Motor neuron (in vitro differentiated cells): ENCODE measurements at regions not wholly inside any gene's neighbourhood (a gene's known extent, or its start where the extent isn't known, plus 50 kb on each side); places are given as distances from the start of the nearest gene placed in this dataset.

Source experiments
- ATAC-seq, 8 experiments: fragments of 200-7000 bp; cut with Tn5 transposase; replicated peaks in 6 of 8; 2 replicates each; pipeline ENCODE4 v1.8.0; 2021; ENCODE audit warnings: mild to moderate bottlenecking in 8 of 8, moderate library complexity in 8 of 8
- H3K27ac ChIP-seq, 2 donors: fragments of 250-450 bp; sonication (Bioruptor Pico); 2 replicates each; pipeline ENCODE4 v1.9.0; 2021; ENCODE audit warnings: antibody characterized with exemption in 2 of 2, mild to moderate bottlenecking in 2 of 2, moderate library complexity in 1 of 2
- H3K4me1 ChIP-seq, 2 donors: fragments of 250-450 bp; sonication (Bioruptor Pico); replicated peaks in 1 of 2; 2 replicates each; pipeline ENCODE4 v1.6.1; 2021; ENCODE audit warnings: antibody characterized with exemption in 2 of 2, mild to moderate bottlenecking in 2 of 2, moderate library complexity in 1 of 2
- H3K4me3 ChIP-seq, 5 donors: fragments of 250-450 bp; sonication (Bioruptor Pico); 2 replicates each; pipeline ENCODE4 v1.9.0; 2021; ENCODE audit warnings: antibody characterized with exemption in 5 of 5, mild to moderate bottlenecking in 5 of 5, moderate library complexity in 4 of 5
- WGBS, 10 experiments: fragments of 450-650 bp; shearing (Covaris generic); methylation state at CpG; one replicate each; pipeline ENCODE4 v1.0.0; 2022; 5-methylcytosine and 5-hydroxymethylcytosine counted together
- in situ Hi-C, 9 experiments: fragments of 400-800 bp; cut with MboI; loops; one replicate each; pipeline ENCODE4 v1.15.0; 2021; ENCODE audit warnings: low sequenced_read_pairs in 9 of 9, low pct_unique_long_range_greater_than_20kb in 2 of 9; ENCODE audit not compliant: unreplicated experiment in 9 of 9

DNA sequence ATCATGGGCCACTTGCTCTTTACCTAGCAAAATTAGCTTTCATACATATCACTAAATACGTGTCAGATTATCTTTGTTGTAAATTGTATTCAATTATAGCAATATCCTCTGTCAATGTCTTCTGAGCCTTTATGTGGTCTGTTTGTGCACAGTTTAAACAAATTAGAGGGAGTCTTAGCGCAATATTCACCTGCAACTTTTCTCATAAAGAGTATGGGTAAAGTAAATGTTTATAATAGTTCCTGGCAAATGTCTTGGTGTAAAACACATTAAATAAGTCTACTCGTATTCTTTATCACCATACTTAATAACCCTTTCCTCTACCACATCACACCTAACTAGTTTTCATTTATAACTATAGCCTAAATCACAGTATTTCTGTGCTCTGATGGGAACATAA is 169.0 kb downstream of the PCSK1 start:
- 73 to 100% (median 89%) methylated on average over 2 to 3 of the region's 3 CpGs; no CpG with 5 or more reads in 2 of the 10 experiments for WGBS, 10 experiments
- H3K4me3 ChIP-seq: no peak overlapping the region
- no peaks in the 10 kb centered on the region for H3K4me1 ChIP-seq
- in situ Hi-C loops: no loop called here
- no peak for ATAC-seq
- no peak overlapping the region for H3K27ac ChIP-seq

DNA sequence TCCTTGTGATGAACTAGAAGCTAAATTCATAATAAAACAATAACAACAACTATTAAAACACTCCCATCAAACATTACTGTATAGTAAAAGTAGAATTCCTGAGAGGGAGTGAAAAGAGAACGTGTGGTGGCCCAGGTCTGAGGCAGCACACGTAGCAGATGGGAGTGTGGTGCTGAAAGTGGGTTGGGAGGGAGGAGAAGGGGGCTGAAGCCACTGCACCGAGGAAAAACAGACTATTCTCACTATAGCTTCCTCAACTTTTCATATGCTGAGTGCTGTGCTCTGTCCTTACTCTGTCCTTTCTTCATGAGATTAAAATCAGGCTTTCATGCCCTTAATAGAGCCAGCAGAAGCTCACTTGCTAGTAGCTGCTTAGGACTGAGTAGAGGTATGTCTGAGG is 170.9 kb downstream of the PCSK1 start:
- Histone ChIP-seq H3K4me3 (no peak overlapping the region), H3K27ac (no peak overlapping the region), H3K4me1 (peaks cover 3 to 5% of the 10 kb centered on the region in 2 donors)
- 0 to 63% (median 38%) methylated on average over 1 to 3 of the region's 3 CpGs; no CpG with 5 or more reads in 3 of the 10 experiments for WGBS, 10 experiments
- ATAC-seq: no peak
- in situ Hi-C loops: no loop called here

DNA sequence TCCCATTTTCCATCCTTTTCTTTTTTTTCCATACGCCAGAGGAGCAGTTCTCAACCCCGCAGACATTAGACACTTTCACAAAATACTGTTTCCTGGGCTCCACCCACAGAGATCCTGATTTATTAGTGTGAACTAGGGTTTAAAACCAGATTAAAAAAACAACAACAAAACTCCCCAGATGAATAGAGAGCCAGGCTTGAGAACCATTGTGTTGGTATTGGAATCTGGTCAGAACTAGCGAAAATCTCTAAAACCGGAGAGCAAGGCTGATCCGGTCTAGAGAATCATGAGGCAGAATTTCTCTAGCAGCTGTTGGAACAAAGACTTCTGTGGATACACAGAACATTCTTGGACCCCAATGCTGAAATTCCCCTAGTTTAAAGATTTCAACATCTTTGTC is 173.0 kb downstream of the PCSK1 start:
- peaks cover 3 to 8% of the 10 kb centered on the region in 2 donors for H3K4me1 ChIP-seq
- WGBS, 10 experiments: 76 to 100% (median 100%) methylated on average over 1 to 5 of the region's 5 CpGs
- peak in 2 of 8 experiments; percentile 35 to 50 for ATAC-seq
- H3K4me3 ChIP-seq: no peak overlapping the region
- in situ Hi-C loops: no loop called here
- H3K27ac ChIP-seq: no peak overlapping the region

DNA sequence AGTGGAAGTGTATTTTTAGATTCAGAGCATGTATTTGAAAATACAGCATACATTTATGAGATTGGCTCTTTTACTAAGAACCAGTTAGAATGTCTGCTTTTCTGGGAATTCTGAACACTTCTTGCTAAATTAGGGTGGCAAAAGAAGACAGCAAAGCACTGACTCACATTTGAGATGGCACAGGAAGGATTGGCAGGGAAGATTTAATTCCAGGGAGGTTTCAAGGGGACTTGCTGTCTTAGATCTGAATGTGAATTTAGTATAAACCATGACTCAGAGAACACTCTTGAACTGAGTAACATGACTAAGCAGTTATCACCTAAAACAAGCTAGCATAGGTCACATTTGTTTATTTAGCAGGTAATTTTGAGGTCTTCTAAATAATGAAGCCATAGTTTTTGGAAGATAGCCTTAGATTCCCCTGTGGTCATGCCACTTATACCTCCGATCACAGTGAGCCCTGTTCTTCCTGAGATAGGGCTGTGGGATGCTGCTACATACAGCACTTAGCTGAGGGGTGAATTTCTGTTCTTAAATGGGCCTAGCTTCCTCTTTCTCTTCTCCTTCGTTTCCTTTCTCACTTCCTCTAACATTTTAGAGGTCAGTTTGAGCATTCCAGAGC is 173.8 kb downstream of the PCSK1 start:
- in situ Hi-C loops: no loop called here
- 0 to 100% (median 63%) methylated on average over 1 to 2 of the region's 2 CpGs for WGBS, 10 experiments
- peaks cover 3 to 8% of the 10 kb centered on the region in 2 donors for H3K4me1 ChIP-seq
- H3K4me3 ChIP-seq: no peak overlapping the region
- peak in 2 of 8 experiments; percentile 15 to 32 for ATAC-seq
- H3K27ac ChIP-seq: no peak overlapping the region

DNA sequence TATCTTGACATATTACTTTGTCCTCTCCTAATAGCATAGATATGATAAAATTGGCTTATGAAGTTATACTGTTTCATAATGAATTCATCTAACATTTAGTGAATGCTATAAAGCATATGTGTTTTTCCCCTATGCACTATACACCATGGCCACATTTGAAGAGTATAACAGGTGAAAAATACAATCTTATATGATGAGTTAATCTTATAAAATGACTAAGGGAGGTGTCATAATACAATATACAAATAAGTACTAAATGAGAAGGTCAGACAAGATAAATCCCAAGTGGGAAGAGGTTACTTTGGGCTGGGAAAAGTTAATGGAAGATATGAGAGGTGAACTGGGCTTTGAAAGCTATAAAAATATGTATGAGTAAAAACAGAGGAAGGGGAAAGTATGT is 174.4 kb downstream of the PCSK1 start:
- Histone ChIP-seq H3K27ac (no peak overlapping the region), H3K4me3 (no peak overlapping the region), H3K4me1 (peaks cover 3 to 8% of the 10 kb centered on the region in 2 donors)
- in situ Hi-C loops: no loop called here
- no peak for ATAC-seq

DNA sequence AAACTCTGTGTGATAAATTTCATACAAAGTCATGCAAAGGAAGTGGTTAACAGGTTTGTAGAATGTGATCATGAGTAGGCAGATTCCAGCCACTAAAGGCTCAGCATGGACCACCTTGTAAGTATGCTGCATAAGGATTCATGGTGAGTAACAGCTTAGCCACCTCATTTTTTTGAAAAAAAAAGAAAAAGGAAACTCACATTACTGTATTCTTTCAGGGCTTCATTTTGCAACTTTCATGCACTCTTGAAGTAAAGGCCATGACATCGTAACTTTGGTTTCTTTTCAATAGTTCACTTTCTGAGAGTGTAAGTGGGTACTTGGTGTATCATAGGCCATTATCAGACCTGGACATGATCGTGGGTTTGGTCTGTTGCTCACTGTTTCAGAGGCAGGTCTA is 175.1 kb downstream of the PCSK1 start:
- no peak for ATAC-seq
- in situ Hi-C loops: no loop called here

DNA sequence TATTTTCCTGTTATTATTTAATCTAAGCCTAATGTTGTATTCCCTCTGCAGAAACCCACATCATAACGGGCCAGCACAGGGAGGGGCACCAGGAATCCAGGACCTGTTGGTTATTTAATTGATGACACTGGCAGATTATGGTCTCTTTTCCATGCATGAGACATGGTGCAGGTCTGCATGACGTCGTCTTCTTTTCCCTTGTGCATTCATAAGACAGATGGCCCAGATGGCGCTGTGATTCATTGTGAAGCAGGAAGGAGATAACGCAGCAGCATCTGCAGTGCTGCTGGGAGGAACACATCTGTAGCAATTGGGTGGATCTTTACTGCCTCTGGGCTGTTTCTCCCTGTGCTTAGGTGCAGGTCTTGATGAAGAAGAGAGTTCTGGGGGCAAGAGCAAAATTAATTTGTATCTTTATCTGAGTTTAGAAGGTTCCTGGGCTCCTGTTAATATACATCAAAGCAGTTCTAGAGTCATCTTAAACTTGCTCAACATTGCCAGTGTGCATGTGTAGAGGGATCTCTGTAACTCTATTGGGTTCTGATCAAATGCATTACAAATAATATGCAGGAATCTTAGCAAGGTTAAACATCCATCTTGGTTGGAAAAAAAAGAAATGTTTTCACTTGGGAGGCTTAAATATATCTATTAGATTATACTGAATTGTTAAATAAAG is 176.1 kb downstream of the PCSK1 start:
- H3K27ac ChIP-seq: no peak overlapping the region
- H3K4me3 ChIP-seq: no peak overlapping the region
- in situ Hi-C loops: no loop called here
- H3K4me1 ChIP-seq: peaks cover 3 to 8% of the 10 kb centered on the region in 2 donors
- peak; percentile 76 to 100 (median 99) for ATAC-seq
- WGBS, 10 experiments: 0 to 100% (median 40%) methylated on average over 1 to 5 of the region's 5 CpGs; no CpG with 5 or more reads in 1 of the 10 experiments

More for the DNA sequence above, 175.1 kb downstream of the PCSK1 start:
- H3K4me1 ChIP-seq: peaks cover 3 to 8% of the 10 kb centered on the region in 2 donors
- WGBS, 10 experiments: 10 to 100% (median 88%) methylated on average over 1 to 2 of the region's 2 CpGs; no CpG with 5 or more reads in 1 of the 10 experiments
- H3K4me3 ChIP-seq: no peak overlapping the region
- H3K27ac ChIP-seq: no peak overlapping the region

DNA sequence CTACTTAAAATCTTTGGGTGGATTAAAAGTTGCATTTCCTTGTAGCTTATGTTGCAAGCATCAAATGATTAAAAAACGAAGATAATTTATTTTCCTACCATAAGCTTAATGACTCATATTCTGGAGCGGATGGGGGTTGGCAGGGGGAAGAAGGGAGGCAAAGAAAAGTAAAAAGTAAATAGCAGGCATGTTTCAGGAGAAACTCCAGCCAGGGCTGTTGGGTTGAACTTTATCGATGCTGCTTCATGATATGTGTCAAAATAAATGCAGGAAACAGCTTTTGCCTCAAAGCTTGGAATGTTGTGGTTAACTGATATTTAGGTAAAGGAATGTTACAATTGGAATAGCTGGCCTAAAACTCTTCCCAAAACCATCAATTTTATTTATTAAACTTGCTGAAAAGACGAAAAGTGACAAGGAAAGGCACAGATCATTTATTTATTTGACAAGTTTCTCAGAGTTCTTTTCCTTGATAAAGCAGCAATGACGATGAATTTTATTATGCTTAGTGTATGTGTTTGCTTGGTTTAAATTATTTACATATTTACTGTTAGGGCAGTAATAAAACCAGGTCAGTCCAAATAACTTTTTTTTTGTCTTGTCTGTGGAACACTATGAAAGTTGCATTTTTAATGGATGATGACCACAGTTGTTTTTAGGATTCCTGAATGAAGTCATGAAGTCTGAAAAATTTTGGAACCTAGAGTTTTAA is 177.9 kb downstream of the PCSK1 start:
- Histone ChIP-seq H3K4me3 (no peak overlapping the region), H3K4me1 (peaks cover 3 to 8% of the 10 kb centered on the region in 2 donors), H3K27ac (no peak overlapping the region)
- in situ Hi-C loops: no loop called here
- 0 to 92% (median 70%) methylated on average over 1 to 5 of the region's 5 CpGs for WGBS, 10 experiments
- ATAC-seq: peak in 3 of 8 experiments; percentile 44 to 53 (median 48)

DNA sequence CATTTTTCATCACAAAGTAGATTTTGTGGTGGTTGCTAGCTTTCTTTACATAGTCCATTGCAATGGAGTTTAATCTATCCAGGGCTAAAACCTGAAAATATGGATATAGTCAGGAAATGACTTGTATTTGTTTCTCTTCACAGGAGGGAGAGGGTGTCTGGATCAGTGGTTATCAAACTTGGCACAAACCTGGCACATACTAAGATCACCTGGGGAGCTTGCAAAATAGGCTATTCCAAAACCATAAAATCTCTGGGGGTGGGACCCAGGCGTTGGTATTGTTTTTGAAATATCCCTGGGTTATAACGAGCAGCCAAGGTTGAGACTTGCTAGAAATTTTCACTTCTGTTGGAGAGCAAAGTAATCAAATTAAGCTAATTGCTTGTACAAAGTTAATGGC is 179.9 kb downstream of the PCSK1 start:
- H3K27ac ChIP-seq: no peak overlapping the region
- H3K4me1 ChIP-seq: peaks cover 4 to 8% of the 10 kb centered on the region in 2 donors
- 60 to 100% (median 75%) methylated on average over 1 to 2 of the region's 2 CpGs; no CpG with 5 or more reads in 1 of the 10 experiments for whole genome bisulfite sequencing, 10 experiments
- ATAC-seq: no peak
- no peak overlapping the region for H3K4me3 ChIP-seq
- in situ Hi-C loops: no loop called here

DNA sequence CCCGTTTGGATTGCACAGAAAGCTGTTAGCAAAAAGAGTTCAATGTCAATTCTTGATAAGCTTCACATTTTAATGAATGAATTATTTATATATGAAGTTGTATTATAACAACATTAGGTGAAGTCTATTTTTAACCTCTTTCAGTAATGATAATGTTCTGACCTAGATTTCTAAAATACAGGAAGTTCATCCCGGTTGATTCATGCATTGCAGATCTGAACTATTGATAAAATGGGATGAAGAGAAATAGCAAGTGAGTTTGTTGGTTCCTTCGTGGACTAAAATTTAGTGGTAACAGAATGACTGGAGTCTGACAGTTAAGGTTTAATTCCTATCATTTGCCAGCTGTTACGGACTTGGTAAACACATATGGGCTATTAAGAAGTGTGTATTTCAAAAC is 180.5 kb downstream of the PCSK1 start:
- in situ Hi-C loops: no loop called here
- H3K4me1 ChIP-seq: peaks cover 7 to 8% of the 10 kb centered on the region in 2 donors
- no peak overlapping the region for H3K27ac ChIP-seq
- 50 to 94% (median 90%) methylated on average over 2 to 4 of the region's 4 CpGs; no CpG with 5 or more reads in 1 of the 10 experiments for WGBS, 10 experiments
- H3K4me3 ChIP-seq: no peak overlapping the region
- no peak for ATAC-seq

DNA sequence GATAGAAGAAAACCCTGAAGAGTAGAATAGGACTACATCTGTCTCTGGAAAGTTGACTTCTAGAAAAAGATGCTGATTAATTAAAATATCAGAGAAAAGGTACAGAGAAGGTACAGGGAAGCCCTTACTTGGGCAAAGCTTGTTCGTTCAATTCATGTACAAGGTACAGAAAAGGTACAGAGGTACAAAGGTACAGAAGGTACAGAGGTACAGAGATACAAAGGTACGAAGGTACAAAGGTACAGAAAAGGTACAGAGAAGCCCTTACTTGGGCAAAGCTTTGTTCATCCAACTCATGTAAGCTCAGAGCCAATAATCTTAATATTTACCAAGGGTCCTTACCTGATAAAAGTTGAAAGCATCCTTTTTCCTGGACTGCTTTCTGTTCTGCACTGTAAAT is 182.3 kb downstream of the PCSK1 start:
- ATAC-seq: no peak
- no peak overlapping the region for H3K27ac ChIP-seq

DNA sequence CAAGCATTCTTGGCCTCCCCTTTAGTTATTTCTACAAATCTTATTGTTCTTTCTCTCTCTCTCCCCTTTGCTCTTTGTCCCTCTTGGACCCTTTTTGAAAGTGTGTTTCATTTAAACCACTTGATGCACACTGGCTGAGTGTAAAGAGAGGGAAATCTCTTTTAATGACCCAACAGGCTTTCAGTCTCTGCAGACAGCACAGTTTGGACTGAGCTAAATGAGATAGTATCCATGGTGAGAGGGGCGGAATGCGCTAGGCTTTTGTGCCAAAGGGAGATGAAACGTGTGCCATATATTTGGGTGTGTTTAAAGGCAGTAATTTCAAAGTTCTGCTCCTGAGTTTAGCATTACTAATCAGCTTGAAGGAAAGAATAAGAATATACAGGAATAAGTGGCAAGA is 184.9 kb downstream of the PCSK1 start:
- ATAC-seq: peak in 4 of 8 experiments; percentile 24 to 64 (median 50)
- in situ Hi-C loops: no loop called here
- Histone ChIP-seq H3K4me3 (no peak overlapping the region), H3K27ac (no peak overlapping the region), H3K4me1 (peaks cover 0 to 13% of the 10 kb centered on the region in 2 donors)
- 0 to 67% (median 57%) methylated on average over 1 to 3 of the region's 3 CpGs; no CpG with 5 or more reads in 3 of the 10 experiments for WGBS, 10 experiments

More for the DNA sequence above, 182.3 kb downstream of the PCSK1 start:
- in situ Hi-C loops: no loop called here
- peaks cover 0 to 13% of the 10 kb centered on the region in 2 donors for H3K4me1 ChIP-seq
- H3K4me3 ChIP-seq: no peak overlapping the region
- 82 to 100% (median 90%) methylated on average over 1 to 2 of the region's 2 CpGs for WGBS, 10 experiments

DNA sequence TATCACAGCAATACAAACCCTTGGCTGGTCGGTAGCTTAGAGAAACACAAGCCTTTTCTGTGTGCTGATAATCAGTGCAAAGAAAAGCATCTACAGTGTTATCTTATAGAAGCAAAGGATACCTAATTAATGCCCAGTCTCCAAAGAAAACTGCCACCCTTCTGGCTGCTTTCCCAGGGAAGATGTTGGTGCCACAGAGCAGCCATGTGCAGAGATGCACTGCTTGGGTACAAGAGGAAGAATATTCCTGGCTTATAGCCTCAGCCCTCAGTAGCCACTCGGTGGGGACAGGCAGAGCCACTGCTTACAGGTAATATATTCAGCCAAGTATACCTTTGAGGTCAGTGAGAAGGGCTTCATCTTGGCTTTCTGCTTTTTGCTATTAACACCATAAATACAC is 185.3 kb downstream of the PCSK1 start:
- WGBS, 10 experiments: 7 to 71% (median 55%) methylated on average over 1 to 2 of the region's 2 CpGs; no CpG with 5 or more reads in 2 of the 10 experiments
- H3K4me3 ChIP-seq: no peak overlapping the region
- peaks cover 0 to 13% of the 10 kb centered on the region in 2 donors for H3K4me1 ChIP-seq
- ATAC-seq: peak in 1 of 8 experiments; percentile 26
- H3K27ac ChIP-seq: no peak overlapping the region
- in situ Hi-C loops: no loop called here
